Hepatocyte (in vitro differentiated cells): ENCODE measurements at regions not wholly inside any gene's neighbourhood (a gene's known extent, or its start where the extent isn't known, plus 50 kb on each side); places are given as distances from the start of the nearest gene placed in this dataset.

ENCODE experiments used
- DNase-seq: peaks from one replicate; pipeline ENCODE4 v3.0.0-alpha.2; 2016; ENCODE audit warnings: low spot score
- H2AFZ ChIP-seq: fragments of 200-600 bp; sonication (generic); 2 replicates; pipeline ENCODE4 v1.6.0; 2016; ENCODE audit warnings: antibody characterized with exemption, mild to moderate bottlenecking
- H3K27ac ChIP-seq: fragments of 200-600 bp; sonication (generic); 2 replicates; pipeline ENCODE4 v1.5.1; 2016; ENCODE audit warnings: mild to moderate bottlenecking
- H3K27me3 ChIP-seq: fragments of 200-600 bp; sonication (generic); 2 replicates; pipeline ENCODE4 v1.6.1; 2016
- H3K36me3 ChIP-seq: fragments of 200-600 bp; sonication (generic); replicated peaks from 2 replicates; pipeline ENCODE4 v1.5.1; 2016; ENCODE audit warnings: low read depth; ENCODE audit not compliant: insufficient read depth
- H3K4me1 ChIP-seq: fragments of 200-600 bp; sonication (generic); 2 replicates; pipeline ENCODE4 v1.5.1; 2016; ENCODE audit warnings: mild to moderate bottlenecking, moderate library complexity; ENCODE audit not compliant: insufficient read depth
- H3K4me2 ChIP-seq: fragments of 200-600 bp; sonication (generic); 2 replicates; pipeline ENCODE4 v1.6.0; 2016
- H3K4me3 ChIP-seq: fragments of 200-600 bp; sonication (generic); 2 replicates; pipeline ENCODE4 v1.5.1; 2016; ENCODE audit warnings: mild to moderate bottlenecking
- H3K79me2 ChIP-seq: fragments of 200-600 bp; sonication (generic); 2 replicates; pipeline ENCODE4 v1.6.0; 2017; ENCODE audit warnings: mild to moderate bottlenecking
- H3K9me2 ChIP-seq: fragments of 200-600 bp; sonication (generic); replicated peaks from 2 replicates; pipeline ENCODE4 v1.6.0; 2017; ENCODE audit warnings: mild to moderate bottlenecking; ENCODE audit not compliant: insufficient read depth
- H3K9me3 ChIP-seq: fragments of 200-600 bp; sonication (generic); 2 replicates; pipeline ENCODE4 v1.5.1; 2016; ENCODE audit warnings: low read depth, mild to moderate bottlenecking
- H4K20me1 ChIP-seq: fragments of 200-600 bp; sonication (generic); 2 replicates; pipeline ENCODE4 v1.6.0; 2016; ENCODE audit warnings: mild to moderate bottlenecking; ENCODE audit not compliant: insufficient read depth, poor library complexity, severe bottlenecking
- CTCF ChIP-seq: fragments of 200-600 bp; sonication (generic); IDR thresholded peaks from 2 replicates; pipeline ENCODE4 v1.5.1; 2016; ENCODE audit warnings: antibody characterized with exemption, mild to moderate bottlenecking; ENCODE audit not compliant: poor library complexity
- EZH2 ChIP-seq: fragments of 200-600 bp; sonication (generic); IDR thresholded peaks from 2 replicates; pipeline ENCODE4 v1.6.1; 2016; ENCODE audit warnings: antibody characterized with exemption, mild to moderate bottlenecking, borderline replicate concordance
- EZH2phosphoT487 ChIP-seq: fragments of 200-600 bp; sonication (generic); IDR thresholded peaks from one replicate; pipeline ENCODE4 v1.6.1; 2018; ENCODE audit warnings: antibody characterized with exemption, mild to moderate bottlenecking, low read depth, moderate library complexity; ENCODE audit not compliant: unreplicated experiment, severe bottlenecking
- WGBS: methylation state at CpG from one replicate; pipeline ENCODE4 v1.1.6; 2016; ENCODE audit warnings: low lambda C conversion rate; ENCODE audit errors: missing lambda C conversion rate; 5-methylcytosine and 5-hydroxymethylcytosine counted together

- Histone ChIP-seq H3K27ac (no peak overlapping the region), H3K4me1 (no peaks in the 10 kb centered on the region), H3K9me3 (no peaks in the 10 kb centered on the region), H3K4me3 (no peak overlapping the region), H3K27me3 (no peaks in the 10 kb centered on the region), H4K20me1 (no peaks in the 10 kb centered on the region), H3K36me3 (no peaks in the 10 kb centered on the region), H3K79me2 (no peaks in the 10 kb centered on the region), H3K9me2 (no peaks in the 10 kb centered on the region), H2AFZ (no peak overlapping the region), H3K4me2 (no peak overlapping the region)
- DNase-seq: no peak
- 28% methylated on average over 2 of the region's 2 CpGs for WGBS
- TF ChIP-seq EZH2 (no peak), EZH2phosphoT487 (no peak), CTCF (no peak)
Observed at GRCh38 chr15:94610069-94610468, 378.7 kb downstream of the MCTP2 start.

GRCh38 chr15:94610485-94610884 lies 379.1 kb downstream of the MCTP2 start:
- H3K4me2 ChIP-seq: no peak overlapping the region
- H4K20me1 ChIP-seq: no peaks in the 10 kb centered on the region
- no peak for DNase-seq
- no peak overlapping the region for H3K4me3 ChIP-seq
- H3K27me3 ChIP-seq: no peaks in the 10 kb centered on the region
- no peaks in the 10 kb centered on the region for H3K9me2 ChIP-seq
- TF ChIP-seq EZH2 (no peak), CTCF (no peak), EZH2phosphoT487 (no peak)
- H3K36me3 ChIP-seq: no peaks in the 10 kb centered on the region
- no peak overlapping the region for H3K27ac ChIP-seq
- WGBS: 83% methylated on average over 3 of the region's 3 CpGs
- H3K9me3 ChIP-seq: no peaks in the 10 kb centered on the region
- no peaks in the 10 kb centered on the region for H3K79me2 ChIP-seq
- no peaks in the 10 kb centered on the region for H3K4me1 ChIP-seq
- H2AFZ ChIP-seq: no peak overlapping the region

GRCh38 chr15:94611656-94612055 lies 380.3 kb downstream of the MCTP2 start:
- H3K4me1 ChIP-seq: no peaks in the 10 kb centered on the region
- no peaks in the 10 kb centered on the region for H4K20me1 ChIP-seq
- peak overlapping the region; percentile 35 for H3K27ac ChIP-seq
- TF ChIP-seq CTCF: no peak
- no peak for TF ChIP-seq EZH2phosphoT487
- no peak for TF ChIP-seq EZH2
- no peak overlapping the region for H2AFZ ChIP-seq
- H3K27me3 ChIP-seq: no peaks in the 10 kb centered on the region
- H3K79me2 ChIP-seq: no peaks in the 10 kb centered on the region
- no peak for DNase-seq
- no peaks in the 10 kb centered on the region for H3K36me3 ChIP-seq
- H3K9me2 ChIP-seq: no peaks in the 10 kb centered on the region
- no peak overlapping the region for H3K4me2 ChIP-seq
- H3K4me3 ChIP-seq: no peak overlapping the region
- H3K9me3 ChIP-seq: no peaks in the 10 kb centered on the region
- 97% methylated on average over 2 of the region's 2 CpGs for WGBS

- Histone ChIP-seq H4K20me1 (no peaks in the 10 kb centered on the region), H3K4me1 (no peaks in the 10 kb centered on the region), H3K27me3 (no peaks in the 10 kb centered on the region), H3K4me3 (no peak overlapping the region), H3K27ac (no peak overlapping the region), H3K79me2 (no peaks in the 10 kb centered on the region), H3K9me3 (no peaks in the 10 kb centered on the region), H2AFZ (no peak overlapping the region), H3K4me2 (no peak overlapping the region), H3K9me2 (no peaks in the 10 kb centered on the region), H3K36me3 (no peaks in the 10 kb centered on the region)
- no peak for TF ChIP-seq EZH2
- no peak for TF ChIP-seq EZH2phosphoT487
- no peak for TF ChIP-seq CTCF
- no peak for DNase-seq
- 81% methylated on average over 3 of the region's 3 CpGs for WGBS
Observed at GRCh38 chr15:94615688-94616087, 384.3 kb downstream of the MCTP2 start.
